Adrenal gland (tissue), 9 donors: ENCODE measurements at regions not wholly inside any gene's neighbourhood (a gene's known extent, or its start where the extent isn't known, plus 50 kb on each side); places are given as distances from the start of the nearest gene placed in this dataset.

Experiments used
- DNase-seq, 7 donors: peaks; one replicate each; pipeline ENCODE4 v3.0.0-alpha.2; 2019 to 2020
- H3K27ac ChIP-seq, 5 donors: fragments of 200-600 bp; sonication (generic) in 4 of 5; 1 replicate in 3 of 5; 2 replicates in 2 of 5; pipeline versions ENCODE4 v1.5.1 to v1.8.0; 2016 to 2020; ENCODE audit warnings: mild to moderate bottlenecking in 1 of 5
- H3K27me3 ChIP-seq: fragments of 200-600 bp; 2 replicates; pipeline ENCODE4 v1.8.0; 2021
- H3K36me3 ChIP-seq, 2 donors: fragments of 200-600 bp; replicated peaks in 1 of 2; 1 replicate in 1 of 2; 2 replicates in 1 of 2; pipeline versions ENCODE4 v1.5.1 to v1.8.0; 2018 to 2022
- H3K4me1 ChIP-seq, 2 donors: fragments of 200-600 bp; replicated peaks in 1 of 2; 1 replicate in 1 of 2; 2 replicates in 1 of 2; pipeline versions ENCODE4 v1.5.1 to v1.8.0; 2018 to 2021
- H3K4me3 ChIP-seq, 4 donors: fragments of 200-600 bp; sonication (generic) in 3 of 4; one replicate each; pipeline ENCODE4 v1.5.1; 2016 to 2018
- H3K9me3 ChIP-seq, 3 donors: fragments of 200-600 bp; sonication (generic) in 1 of 3; replicated peaks in 1 of 3; 1 replicate in 2 of 3; 2 replicates in 1 of 3; pipeline versions ENCODE4 v1.5.1 to v1.8.0; 2016 to 2021
- POLR2A ChIP-seq, 2 donors: fragments of 450-650 bp; IDR thresholded peaks; one replicate each; pipeline ENCODE4 v1.6.1; 2017; ENCODE audit warnings: antibody characterized with exemption in 2 of 2, mild to moderate bottlenecking in 2 of 2, moderate library complexity in 1 of 2
- WGBS, 4 donors: extraction: QIAGEN DNeasy Blood & Tissue Kit in 2 of 4; methylation state at CpG; one replicate each; pipeline versions ENCODE4 v1.1.5 to v1.1.7; 2013 to 2017; 5-methylcytosine and 5-hydroxymethylcytosine counted together
- intact Hi-C, 2 donors: fragments of 100-400 bp; cut with DNase I; formaldehyde crosslinking; loops; one replicate each; pipeline versions ENCODE4 v1.14.1 to v1.15.0; 2022 to 2023
- TF ChIP-seq, protein P1 (sequence below), 6 experiments: fragments of 450-650 bp in 4 of 6; fragments of 200-600 bp in 2 of 6; sonication (generic) in 1 of 6; IDR thresholded peaks; 1 replicate in 5 of 6; 2 replicates in 1 of 6; pipeline versions ENCODE4 v1.5.1 to v1.8.0; 2016 to 2021; ENCODE audit warnings: antibody characterized with exemption in 6 of 6, mild to moderate bottlenecking in 2 of 6, moderate library complexity in 1 of 6
- donor health status: healthy with polysubstance abuse.
- donor health status: Bipolar disorder and iron deficiency.
- donor health status: DM: yes; HTN: yes; CAD: no.
- donor health status: DM: no; HTN: no; CAD: no.
- donor health status: DM: no; HTN: no; CAD: no.

DNA sequence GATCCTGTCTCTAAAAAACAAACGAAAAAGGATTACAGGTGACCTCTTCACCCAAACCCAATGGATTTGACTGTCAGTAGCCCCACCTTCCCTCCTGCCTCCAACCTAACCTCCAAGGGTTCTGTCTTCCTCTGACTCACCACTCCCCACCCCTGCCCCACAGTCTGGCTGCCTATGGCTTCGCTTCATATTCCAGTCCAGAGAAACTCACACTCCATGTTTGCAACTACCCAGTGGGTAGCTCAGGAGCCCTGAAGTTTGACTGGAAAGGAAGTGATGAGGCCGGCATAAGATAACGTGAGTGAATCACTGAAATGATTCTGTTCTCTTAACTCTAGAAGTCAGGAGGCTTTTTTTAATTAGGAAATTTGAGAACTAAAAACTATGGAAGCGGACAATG lies 303.9 kb downstream of the FOXO1 start:
- 77 to 92% (median 86%) methylated on average over 5 of the region's 5 CpGs for WGBS, 4 donors
- Histone ChIP-seq H3K27me3 (no peaks in the 10 kb centered on the region), H3K27ac (no peak overlapping the region), H3K36me3 (no peaks in the 10 kb centered on the region), H3K4me1 (no peaks in the 10 kb centered on the region), H3K9me3 (no peaks in the 10 kb centered on the region), H3K4me3 (no peak overlapping the region)
- TF ChIP-seq, protein P1, sequence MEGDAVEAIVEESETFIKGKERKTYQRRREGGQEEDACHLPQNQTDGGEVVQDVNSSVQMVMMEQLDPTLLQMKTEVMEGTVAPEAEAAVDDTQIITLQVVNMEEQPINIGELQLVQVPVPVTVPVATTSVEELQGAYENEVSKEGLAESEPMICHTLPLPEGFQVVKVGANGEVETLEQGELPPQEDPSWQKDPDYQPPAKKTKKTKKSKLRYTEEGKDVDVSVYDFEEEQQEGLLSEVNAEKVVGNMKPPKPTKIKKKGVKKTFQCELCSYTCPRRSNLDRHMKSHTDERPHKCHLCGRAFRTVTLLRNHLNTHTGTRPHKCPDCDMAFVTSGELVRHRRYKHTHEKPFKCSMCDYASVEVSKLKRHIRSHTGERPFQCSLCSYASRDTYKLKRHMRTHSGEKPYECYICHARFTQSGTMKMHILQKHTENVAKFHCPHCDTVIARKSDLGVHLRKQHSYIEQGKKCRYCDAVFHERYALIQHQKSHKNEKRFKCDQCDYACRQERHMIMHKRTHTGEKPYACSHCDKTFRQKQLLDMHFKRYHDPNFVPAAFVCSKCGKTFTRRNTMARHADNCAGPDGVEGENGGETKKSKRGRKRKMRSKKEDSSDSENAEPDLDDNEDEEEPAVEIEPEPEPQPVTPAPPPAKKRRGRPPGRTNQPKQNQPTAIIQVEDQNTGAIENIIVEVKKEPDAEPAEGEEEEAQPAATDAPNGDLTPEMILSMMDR (IDR thresholded peaks at IDR 0.05), result no peak
- no peak for TF ChIP-seq POLR2A (IDR thresholded peaks at IDR 0.05)
- no peak for DNase-seq
- intact Hi-C loops, result no loop called here

DNA sequence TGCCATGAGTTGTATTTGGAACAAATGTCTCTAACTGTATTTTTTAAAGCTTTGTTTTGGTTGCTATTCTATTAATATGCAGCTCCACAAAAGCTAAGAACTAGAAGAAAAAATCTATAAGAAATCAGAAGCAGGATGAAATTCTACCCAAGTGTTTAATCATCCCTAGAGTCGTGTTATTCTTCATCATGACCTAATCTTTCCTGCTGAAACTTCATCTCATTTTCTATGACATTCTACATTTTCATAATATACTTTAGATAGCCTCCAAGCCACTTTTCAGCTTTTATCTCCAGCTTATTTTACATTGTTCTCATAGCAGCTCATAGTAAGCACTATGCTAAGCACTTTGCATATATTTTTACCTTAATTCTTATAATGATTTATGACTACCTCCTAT lies 302.8 kb downstream of the FOXO1 start:
- Histone ChIP-seq H3K4me3 (no peak overlapping the region), H3K9me3 (no peaks in the 10 kb centered on the region), H3K36me3 (no peaks in the 10 kb centered on the region), H3K4me1 (no peaks in the 10 kb centered on the region), H3K27ac (no peak overlapping the region), H3K27me3 (no peaks in the 10 kb centered on the region)
- intact Hi-C loops, result no loop called here
- DNase-seq, result no peak
- WGBS, 4 donors, result 68 to 86% (median 74%) methylated on average over 1 of the region's 1 CpG
- TF ChIP-seq, protein P1 (IDR thresholded peaks at IDR 0.05), result no peak
- no peak for TF ChIP-seq POLR2A (IDR thresholded peaks at IDR 0.05)

DNA sequence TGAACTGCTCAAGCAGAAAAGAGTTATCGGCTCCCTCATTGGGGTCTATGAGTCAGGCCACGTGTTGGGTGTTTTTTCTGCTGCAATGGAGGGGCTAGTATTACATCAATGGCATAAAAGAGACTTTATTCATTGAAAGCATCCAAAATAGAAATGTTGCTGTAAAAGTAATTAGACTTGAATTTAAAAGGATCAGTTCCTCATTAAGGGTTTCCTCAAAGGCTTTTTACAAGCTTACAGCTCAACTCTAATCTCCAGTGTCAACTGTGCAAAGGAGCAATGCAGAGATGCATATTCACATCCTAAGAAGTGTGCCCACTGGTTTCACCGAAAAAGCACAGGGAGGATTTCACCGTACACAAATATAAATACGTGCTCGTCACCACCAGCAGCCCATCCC lies 300.3 kb downstream of the FOXO1 start:
- H3K9me3 ChIP-seq, result no peaks in the 10 kb centered on the region
- no peak for TF ChIP-seq POLR2A (IDR thresholded peaks at IDR 0.05)
- TF ChIP-seq, protein P1 (IDR thresholded peaks at IDR 0.05), result no peak
- 81 to 93% (median 90%) methylated on average over 6 of the region's 6 CpGs for WGBS, 4 donors
- intact Hi-C loops, result no loop called here
- no peak overlapping the region for H3K4me3 ChIP-seq
- H3K4me1 ChIP-seq, result no peaks in the 10 kb centered on the region
- no peaks in the 10 kb centered on the region for H3K36me3 ChIP-seq
- no peak for DNase-seq
- no peak overlapping the region for H3K27ac ChIP-seq
- no peaks in the 10 kb centered on the region for H3K27me3 ChIP-seq

DNA sequence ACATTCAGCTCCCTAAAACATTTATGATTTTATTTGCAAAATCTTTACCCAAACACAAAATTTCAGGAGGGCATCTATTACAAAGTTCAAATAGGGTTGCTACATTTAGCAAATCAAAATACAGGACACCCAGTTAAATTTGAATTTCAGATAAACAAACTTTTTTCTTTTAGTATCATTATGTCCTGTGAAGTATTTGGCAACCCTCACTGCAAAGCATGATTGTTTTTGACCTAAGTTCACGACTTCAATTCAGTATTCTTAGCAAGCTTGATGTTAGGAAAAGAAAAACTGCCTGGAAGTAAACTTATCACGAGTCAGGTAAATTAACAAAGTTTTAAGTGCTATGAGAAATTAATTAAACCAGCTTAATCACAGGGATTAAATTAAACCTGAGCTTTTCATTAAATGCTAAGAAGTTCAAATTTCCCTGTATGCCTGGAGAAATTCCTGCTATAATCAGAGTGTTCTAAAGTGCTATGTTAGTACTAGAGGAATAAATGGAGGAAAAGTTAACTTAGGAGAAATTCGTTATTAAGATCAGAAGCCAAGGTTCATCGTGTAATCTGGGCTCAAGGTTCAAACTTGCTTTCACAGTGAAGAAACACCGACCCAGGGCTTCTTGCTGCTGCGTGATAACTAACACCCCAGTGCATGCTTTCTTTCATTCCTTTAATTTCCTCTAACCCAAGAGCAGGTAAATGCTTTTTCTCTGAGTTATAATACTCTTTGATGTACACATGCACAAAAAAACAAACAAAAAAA lies 298.1 kb downstream of the FOXO1 start:
- no peak for TF ChIP-seq POLR2A (IDR thresholded peaks at IDR 0.05)
- TF ChIP-seq, protein P1 (IDR thresholded peaks at IDR 0.05), result no peak
- no peak overlapping the region for H3K4me3 ChIP-seq
- H3K27ac ChIP-seq, result no peak overlapping the region
- H3K27me3 ChIP-seq, result no peaks in the 10 kb centered on the region
- H3K9me3 ChIP-seq, result no peaks in the 10 kb centered on the region
- no peaks in the 10 kb centered on the region for H3K4me1 ChIP-seq
- WGBS, 4 donors, result 67 to 72% (median 72%) methylated on average over 6 of the region's 6 CpGs
- intact Hi-C loops, result no loop called here
- H3K36me3 ChIP-seq, result no peaks in the 10 kb centered on the region
- DNase-seq, result no peak
